ENCODE measurements at regions not wholly inside any gene's neighbourhood (a gene's known extent, or its start where the extent isn't known, plus 50 kb on each side); places are given as distances from the start of the nearest gene placed in this dataset.

GRCh38 chr1:5093042-5093441 is 438.6 kb downstream of the AJAP1 start:
- DNase-seq (ENCODE audit: low read depth, low spot score): no peak

- no peak for DNase-seq (ENCODE audit: low read depth, low spot score)
Measured at GRCh38 chr1:5084676-5085075, 430.3 kb downstream of the AJAP1 start.

- DNase-seq (ENCODE audit: low read depth, low spot score): no peak
Measured at GRCh38 chr1:5067246-5067645, 412.8 kb downstream of the AJAP1 start.

- DNase-seq (ENCODE audit: low read depth, low spot score): no peak
Measured at GRCh38 chr1:5053744-5054143, 399.3 kb downstream of the AJAP1 start.

- DNase-seq (ENCODE audit: low read depth, low spot score): no peak
Measured at GRCh38 chr1:5029136-5029535, 374.7 kb downstream of the AJAP1 start.

GRCh38 chr1:5012249-5012648 is 357.8 kb downstream of the AJAP1 start:
- no peak for DNase-seq (ENCODE audit: low read depth, low spot score)

- no peak for DNase-seq (ENCODE audit: low read depth, low spot score)
Measured at GRCh38 chr1:5010656-5011055, 356.2 kb downstream of the AJAP1 start.

- DNase-seq (ENCODE audit: low read depth, low spot score): no peak
Measured at GRCh38 chr1:5010236-5010635, 355.8 kb downstream of the AJAP1 start.

- no peak for DNase-seq (ENCODE audit: low read depth, low spot score)
Measured at GRCh38 chr1:5009376-5010065, 355.1 kb downstream of the AJAP1 start.

- no peak for DNase-seq (ENCODE audit: low read depth, low spot score)
Measured at GRCh38 chr1:5005171-5005570, 350.8 kb downstream of the AJAP1 start.

GRCh38 chr1:5002676-5003075 is 348.3 kb downstream of the AJAP1 start:
- DNase-seq (ENCODE audit: low read depth, low spot score): no peak

GRCh38 chr1:5001466-5001865 is 347.1 kb downstream of the AJAP1 start:
- no peak for DNase-seq (ENCODE audit: low read depth, low spot score)

GRCh38 chr1:4986306-4986705 is 331.9 kb downstream of the AJAP1 start:
- no peak for DNase-seq (ENCODE audit: low read depth, low spot score)

- no peak for DNase-seq (ENCODE audit: low read depth, low spot score)
Measured at GRCh38 chr1:4984841-4985240, 330.4 kb downstream of the AJAP1 start.

- no peak for DNase-seq (ENCODE audit: low read depth, low spot score)
Measured at GRCh38 chr1:4980211-4980610, 325.8 kb downstream of the AJAP1 start.

- DNase-seq (ENCODE audit: low read depth, low spot score): no peak
Measured at GRCh38 chr1:4978660-4979390, 324.4 kb downstream of the AJAP1 start.

- DNase-seq (ENCODE audit: low read depth, low spot score): no peak
Measured at GRCh38 chr1:4977701-4978100, 323.3 kb downstream of the AJAP1 start.

GRCh38 chr1:4976859-4977440 is 322.5 kb downstream of the AJAP1 start:
- no peak for DNase-seq (ENCODE audit: low read depth, low spot score)

GRCh38 chr1:4975856-4976255 is 321.4 kb downstream of the AJAP1 start:
- no peak for DNase-seq (ENCODE audit: low read depth, low spot score)

GRCh38 chr1:4974981-4975685 is 320.7 kb downstream of the AJAP1 start:
- DNase-seq (ENCODE audit: low read depth, low spot score): no peak

GRCh38 chr1:4973341-4973740 is 318.9 kb downstream of the AJAP1 start:
- DNase-seq (ENCODE audit: low read depth, low spot score): no peak

GRCh38 chr1:4972761-4973320 is 318.4 kb downstream of the AJAP1 start:
- DNase-seq (ENCODE audit: low read depth, low spot score): no peak
